Effector memory CD8-positive, alpha-beta T cell (primary cell): ENCODE measurements at regions not wholly inside any gene's neighbourhood (a gene's known extent, or its start where the extent isn't known, plus 50 kb on each side); places are given as distances from the start of the nearest gene placed in this dataset.

ENCODE experiments used
- ATAC-seq: fragments of 150-1000 bp; cut with Tn5 transposase; replicated peaks from 2 replicates; pipeline ENCODE4 v1.10.0; 2021; ENCODE audit warnings: mild to moderate bottlenecking, moderate library complexity
- DNase-seq, 3 experiments: peaks; one replicate each; pipeline ENCODE4 v3.0.0; 2021
- H3K27ac Mint-ChIP-seq, 2 donors: one replicate each; pipeline ENCODE4 v1.8.0; 2022; ENCODE audit warnings: mild to moderate bottlenecking in 2 of 2, mixed read lengths in 2 of 2, moderate library complexity in 2 of 2
- H3K27me3 Mint-ChIP-seq, 2 donors: one replicate each; pipeline ENCODE4 v1.8.0; 2022; ENCODE audit warnings: mixed read lengths in 2 of 2
- H3K36me3 Mint-ChIP-seq: one replicate; pipeline ENCODE4 v1.8.0; 2022; ENCODE audit warnings: mild to moderate bottlenecking, moderate library complexity, mixed read lengths; ENCODE audit not compliant: insufficient read depth
- H3K4me1 Mint-ChIP-seq, 2 donors: one replicate each; pipeline ENCODE4 v1.8.0; 2022; ENCODE audit warnings: low read depth in 2 of 2, mixed read lengths in 2 of 2
- H3K4me3 Mint-ChIP-seq, 2 donors: one replicate each; pipeline ENCODE4 v1.8.0; 2022; ENCODE audit warnings: mild to moderate bottlenecking in 2 of 2, mixed read lengths in 2 of 2, moderate library complexity in 2 of 2
- H3K9me3 Mint-ChIP-seq, 2 donors: one replicate each; pipeline ENCODE4 v1.8.0; 2022; ENCODE audit warnings: mixed read lengths in 2 of 2

DNA sequence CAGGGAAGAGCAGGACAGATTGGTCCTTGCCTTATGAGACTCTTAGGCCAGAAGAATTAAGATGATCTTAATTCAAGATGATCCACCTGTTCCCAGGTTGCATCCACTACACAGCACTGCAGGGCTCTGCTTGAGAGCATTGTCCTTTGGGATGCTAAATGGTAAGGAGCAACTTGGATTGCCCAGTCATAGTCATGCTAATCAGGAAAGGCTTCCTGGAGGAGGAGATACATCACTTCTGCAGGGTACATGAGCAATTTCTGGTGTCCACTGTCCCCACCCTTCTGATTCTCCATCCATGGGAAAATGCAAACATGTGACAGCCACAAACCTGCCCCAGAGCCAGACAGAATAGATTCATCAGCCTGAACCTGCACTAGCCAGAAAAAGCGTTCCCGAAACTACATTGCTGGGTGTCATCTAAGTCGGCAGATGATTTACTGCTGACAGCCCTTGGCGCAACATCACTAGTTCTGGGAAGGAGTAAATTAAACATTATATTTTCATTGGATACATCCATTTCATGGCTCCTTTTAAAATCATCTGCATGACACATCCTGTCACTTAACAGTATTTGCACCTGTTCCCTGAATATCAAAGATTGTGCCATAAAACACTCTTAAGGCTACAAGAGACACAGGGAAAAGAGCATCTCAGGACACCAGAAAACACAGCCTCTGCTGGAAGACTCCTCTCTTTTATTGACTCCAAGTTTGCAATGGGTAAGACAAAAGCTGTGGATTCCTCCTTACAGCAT is 282.2 kb downstream of the MAF start:
- H3K4me1 Mint-ChIP-seq: peaks cover 10 to 19% of the 10 kb centered on the region in 2 donors
- no peaks in the 10 kb centered on the region for H3K9me3 Mint-ChIP-seq
- peaks cover 3% of the 10 kb centered on the region for H3K36me3 Mint-ChIP-seq
- DNase-seq (no peak), ATAC-seq (no peak)
- H3K27ac Mint-ChIP-seq: peak overlapping the region in 1 of 2 donors; percentile 36
- H3K27me3 Mint-ChIP-seq: peaks cover 20 to 27% of the 10 kb centered on the region in 2 donors
- no peak overlapping the region for H3K4me3 Mint-ChIP-seq

DNA sequence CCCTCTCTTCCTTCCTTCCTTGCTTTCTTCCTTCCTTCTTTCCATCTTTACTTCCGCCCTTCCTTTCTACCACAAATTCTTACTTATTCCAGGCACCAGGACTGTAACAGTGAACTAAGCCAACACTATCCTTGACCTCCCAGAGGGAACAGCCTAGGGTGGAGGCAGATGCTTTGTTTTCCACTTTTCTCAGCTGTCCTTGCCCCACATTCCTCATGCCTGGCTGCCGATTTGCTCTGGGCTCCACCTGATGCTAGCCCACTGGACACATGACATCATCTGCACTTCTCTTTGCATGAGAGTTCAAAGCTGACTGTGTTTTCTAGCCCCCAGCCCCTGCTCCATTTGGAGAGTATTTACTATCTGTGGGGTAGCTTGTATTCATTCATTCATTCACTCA is 283.0 kb downstream of the MAF start:
- peaks cover 10 to 19% of the 10 kb centered on the region in 2 donors for H3K4me1 Mint-ChIP-seq
- DNase-seq: no peak
- no peaks in the 10 kb centered on the region for H3K9me3 Mint-ChIP-seq
- no peak for ATAC-seq
- H3K4me3 Mint-ChIP-seq: no peak overlapping the region
- H3K36me3 Mint-ChIP-seq: no peaks in the 10 kb centered on the region
- H3K27ac Mint-ChIP-seq: no peak overlapping the region
- H3K27me3 Mint-ChIP-seq: peaks cover 12 to 26% of the 10 kb centered on the region in 2 donors

GRCh38 chr16:79317026-79317425 is 283.5 kb downstream of the MAF start:
- ATAC-seq (no peak), DNase-seq (no peak)
- H3K9me3 Mint-ChIP-seq: no peaks in the 10 kb centered on the region
- H3K36me3 Mint-ChIP-seq: no peaks in the 10 kb centered on the region
- peaks cover 7 to 21% of the 10 kb centered on the region in 2 donors for H3K27me3 Mint-ChIP-seq
- H3K27ac Mint-ChIP-seq: no peak overlapping the region
- peaks cover 12 to 19% of the 10 kb centered on the region in 2 donors for H3K4me1 Mint-ChIP-seq
- no peak overlapping the region for H3K4me3 Mint-ChIP-seq

- Mint-ChIP-seq H3K4me3 (peak overlapping the region; percentile 33 to 41), H3K27ac (peak overlapping the region; percentile 24 to 33), H3K36me3 (no peaks in the 10 kb centered on the region), H3K4me1 (peaks cover 13 to 19% of the 10 kb centered on the region in 2 donors), H3K27me3 (peaks cover 6 to 20% of the 10 kb centered on the region in 2 donors), H3K9me3 (no peaks in the 10 kb centered on the region)
- peak; percentile 68 for ATAC-seq
- DNase-seq: peak in 1 of 3 experiments; percentile 2
Observed at GRCh38 chr16:79316004-79316458, 284.5 kb downstream of the MAF start.

- no peaks in the 10 kb centered on the region for H3K9me3 Mint-ChIP-seq
- H3K4me3 Mint-ChIP-seq: no peak overlapping the region
- H3K27ac Mint-ChIP-seq: no peak overlapping the region
- H3K27me3 Mint-ChIP-seq: peaks cover 6 to 13% of the 10 kb centered on the region in 2 donors
- H3K4me1 Mint-ChIP-seq: peaks cover 15 to 18% of the 10 kb centered on the region in 2 donors
- H3K36me3 Mint-ChIP-seq: no peaks in the 10 kb centered on the region
- ATAC-seq (peak; percentile 55), DNase-seq (no peak)
Observed at GRCh38 chr16:79312502-79312901, 288.0 kb downstream of the MAF start.

GRCh38 chr16:79310710-79311109 is 289.8 kb downstream of the MAF start:
- ATAC-seq (no peak), DNase-seq (no peak)
- H3K36me3 Mint-ChIP-seq: no peaks in the 10 kb centered on the region
- H3K27me3 Mint-ChIP-seq: no peaks in the 10 kb centered on the region
- no peaks in the 10 kb centered on the region for H3K9me3 Mint-ChIP-seq
- peaks cover 2 to 6% of the 10 kb centered on the region in 2 donors for H3K4me1 Mint-ChIP-seq
- H3K27ac Mint-ChIP-seq: no peak overlapping the region
- H3K4me3 Mint-ChIP-seq: no peak overlapping the region

DNA sequence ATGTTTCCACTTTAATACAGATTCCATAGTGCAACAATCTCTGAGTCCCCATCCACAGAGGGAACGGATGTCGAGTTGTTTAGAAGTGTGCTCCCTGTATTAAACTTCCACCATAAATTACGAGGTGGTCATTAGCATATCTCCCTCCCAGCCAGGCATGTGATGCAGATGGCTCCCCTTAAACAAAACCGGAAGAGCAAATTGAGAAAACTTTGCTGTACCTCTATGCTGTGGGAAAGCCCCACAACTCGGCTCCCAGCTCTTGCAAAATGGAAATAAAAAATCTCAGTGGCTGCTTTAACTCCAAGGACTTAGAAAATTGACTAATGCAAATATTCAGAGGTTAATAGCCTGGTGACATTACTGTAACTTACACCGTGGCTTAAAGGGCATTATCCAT is 290.9 kb downstream of the MAF start:
- ATAC-seq (peak; percentile 43), DNase-seq (no peak)
- peaks cover 0 to 5% of the 10 kb centered on the region in 2 donors for H3K4me1 Mint-ChIP-seq
- H3K36me3 Mint-ChIP-seq: no peaks in the 10 kb centered on the region
- no peaks in the 10 kb centered on the region for H3K27me3 Mint-ChIP-seq
- H3K27ac Mint-ChIP-seq: no peak overlapping the region
- no peak overlapping the region for H3K4me3 Mint-ChIP-seq
- H3K9me3 Mint-ChIP-seq: no peaks in the 10 kb centered on the region

DNA sequence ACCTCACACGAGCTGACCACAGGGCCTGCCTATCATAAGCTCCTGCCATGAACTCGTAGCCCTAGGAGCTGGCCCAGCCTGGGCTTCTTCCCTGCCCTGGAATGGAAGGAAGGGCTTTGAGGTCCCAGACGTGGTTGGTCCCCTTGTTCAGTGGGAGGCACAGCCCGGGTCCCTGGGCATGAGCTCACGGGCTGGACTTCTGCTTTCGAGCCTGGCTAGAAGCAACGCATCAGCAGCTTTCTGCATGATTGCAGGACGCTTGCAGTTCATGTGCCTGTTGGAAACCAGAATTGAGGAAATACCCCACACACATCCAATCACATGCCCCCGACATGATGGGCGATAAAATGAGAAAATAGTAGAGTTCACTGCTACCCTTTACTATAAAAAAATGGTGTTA is 293.3 kb downstream of the MAF start:
- no peak for DNase-seq
- no peaks in the 10 kb centered on the region for H3K9me3 Mint-ChIP-seq
- H3K27me3 Mint-ChIP-seq: no peaks in the 10 kb centered on the region
- ATAC-seq: no peak
- H3K4me3 Mint-ChIP-seq: no peak overlapping the region
- H3K27ac Mint-ChIP-seq: no peak overlapping the region
- peaks cover 0 to 5% of the 10 kb centered on the region in 2 donors for H3K4me1 Mint-ChIP-seq
- H3K36me3 Mint-ChIP-seq: peaks cover 4% of the 10 kb centered on the region

GRCh38 chr16:79305074-79305473 is 295.5 kb downstream of the MAF start:
- H3K9me3 Mint-ChIP-seq: no peaks in the 10 kb centered on the region
- peaks cover 4% of the 10 kb centered on the region for H3K36me3 Mint-ChIP-seq
- ATAC-seq: no peak
- no peak overlapping the region for H3K4me3 Mint-ChIP-seq
- DNase-seq: no peak
- H3K27me3 Mint-ChIP-seq: no peaks in the 10 kb centered on the region
- peaks cover 0 to 2% of the 10 kb centered on the region in 2 donors for H3K4me1 Mint-ChIP-seq
- H3K27ac Mint-ChIP-seq: peak overlapping the region in 1 of 2 donors; percentile 26

DNA sequence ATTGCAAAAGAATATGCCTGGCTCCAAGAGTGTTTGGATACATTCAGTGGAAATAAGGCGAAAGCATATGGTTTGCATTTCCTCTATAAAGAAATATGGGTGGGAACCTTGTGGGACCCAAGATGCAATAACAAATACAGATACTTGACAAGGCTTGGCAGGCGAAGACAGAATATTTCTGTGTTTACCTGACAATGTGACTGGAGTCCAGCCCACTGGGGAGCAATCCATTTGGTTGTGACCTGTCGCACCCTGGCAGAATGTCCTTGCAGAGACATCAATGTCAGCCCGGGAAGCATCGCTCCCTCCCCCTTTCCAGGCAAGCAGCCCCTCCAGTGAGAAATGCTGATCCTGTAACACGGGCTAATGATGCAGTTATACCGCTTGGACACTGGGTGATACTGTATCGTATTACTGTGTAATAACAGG is 296.6 kb downstream of the MAF start:
- ATAC-seq (no peak), DNase-seq (no peak)
- H3K27ac Mint-ChIP-seq: no peak overlapping the region
- H3K9me3 Mint-ChIP-seq: no peaks in the 10 kb centered on the region
- H3K36me3 Mint-ChIP-seq: peaks cover 4% of the 10 kb centered on the region
- no peaks in the 10 kb centered on the region for H3K27me3 Mint-ChIP-seq
- no peak overlapping the region for H3K4me3 Mint-ChIP-seq
- no peaks in the 10 kb centered on the region for H3K4me1 Mint-ChIP-seq

DNA sequence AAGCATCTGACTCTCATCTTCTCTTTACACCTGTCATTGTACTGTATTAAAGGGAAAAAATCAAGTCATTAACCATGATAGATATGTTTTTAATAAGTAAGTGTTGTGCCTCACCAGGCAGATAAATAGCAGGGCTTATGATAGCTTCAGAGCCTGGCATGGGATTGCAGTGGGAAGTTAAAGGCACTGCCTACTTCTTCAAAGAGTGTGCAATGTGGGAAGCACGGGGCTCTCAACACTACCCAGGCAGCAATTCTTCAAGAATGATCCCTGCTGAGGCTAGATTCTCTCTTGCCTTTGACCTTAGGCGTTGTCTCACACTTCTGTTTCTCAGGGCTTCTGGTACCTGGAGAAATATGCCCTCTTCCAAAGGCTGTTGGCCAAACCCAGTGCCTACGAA is 297.3 kb downstream of the MAF start:
- H3K9me3 Mint-ChIP-seq: no peaks in the 10 kb centered on the region

DNA sequence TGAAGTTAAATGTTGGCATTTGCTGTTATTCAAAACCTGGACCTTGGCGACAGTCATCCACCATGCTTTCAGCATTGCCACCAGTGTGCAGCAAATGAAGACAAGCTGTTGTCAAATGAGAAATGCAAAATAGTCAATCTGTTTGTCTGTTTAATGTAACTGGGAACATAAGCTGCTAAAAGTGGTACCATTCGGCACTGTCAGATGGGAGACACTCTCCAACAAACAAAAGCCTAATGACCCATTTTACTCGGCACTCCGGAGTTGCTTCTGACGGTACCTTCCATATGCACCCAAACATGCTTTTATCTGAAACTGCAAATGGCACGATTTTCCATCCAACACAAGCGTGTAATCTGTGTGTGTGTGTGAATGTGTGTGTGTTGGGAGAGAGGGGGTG is 297.8 kb downstream of the MAF start:
- no peaks in the 10 kb centered on the region for H3K27me3 Mint-ChIP-seq
- no peaks in the 10 kb centered on the region for H3K4me1 Mint-ChIP-seq
- H3K4me3 Mint-ChIP-seq: no peak overlapping the region
- H3K36me3 Mint-ChIP-seq: peaks cover 4% of the 10 kb centered on the region
- ATAC-seq: no peak
- no peak overlapping the region for H3K27ac Mint-ChIP-seq
- no peak for DNase-seq
- H3K9me3 Mint-ChIP-seq: no peaks in the 10 kb centered on the region

More for the DNA sequence above, 297.3 kb downstream of the MAF start:
- no peaks in the 10 kb centered on the region for H3K4me1 Mint-ChIP-seq
- ATAC-seq: no peak
- H3K27me3 Mint-ChIP-seq: no peaks in the 10 kb centered on the region
- no peak overlapping the region for H3K27ac Mint-ChIP-seq
- no peak overlapping the region for H3K4me3 Mint-ChIP-seq
- H3K36me3 Mint-ChIP-seq: peaks cover 4% of the 10 kb centered on the region
- no peak for DNase-seq

GRCh38 chr16:79301051-79301450 is 299.5 kb downstream of the MAF start:
- Mint-ChIP-seq H3K9me3 (no peaks in the 10 kb centered on the region), H3K36me3 (peaks cover 4% of the 10 kb centered on the region), H3K27me3 (no peaks in the 10 kb centered on the region), H3K4me3 (no peak overlapping the region), H3K4me1 (peaks cover 0 to 7% of the 10 kb centered on the region in 2 donors), H3K27ac (peak overlapping the region in 1 of 2 donors; percentile 19)
- DNase-seq (no peak), ATAC-seq (no peak)
